AG09309 (cell line): ENCODE measurements at regions not wholly inside any gene's neighbourhood (a gene's known extent, or its start where the extent isn't known, plus 50 kb on each side); places are given as distances from the start of the nearest gene placed in this dataset.
"Not testable (repeated sequence)": the region's sequence is repeated elsewhere in the genome, so short reads cannot be mapped to it uniquely, and the experiment has no call there.

ENCODE experiments used
- DNase-seq: peaks from one replicate; pipeline ENCODE4 v3.0.0-alpha.2; 2010; ENCODE audit warnings: low read depth
- H3K4me3 ChIP-seq: 2 replicates; pipeline ENCODE4 v1.5.1; 2011; ENCODE audit warnings: mild to moderate bottlenecking, low read depth, low read length, moderate library complexity; ENCODE audit not compliant: control insufficient read depth
- CTCF ChIP-seq: IDR thresholded peaks from 2 replicates; pipeline ENCODE4 v1.5.1; 2011; ENCODE audit warnings: mild to moderate bottlenecking, low read depth, low read length, inconsistent platforms; ENCODE audit not compliant: insufficient read depth, control insufficient read depth; ENCODE audit errors: missing control alignments

GRCh38 chr10:84951616-84952015 is 623.2 kb downstream of the CCSER2 start:
- TF ChIP-seq CTCF, result no peak
- no peak for DNase-seq
- no peak overlapping the region for H3K4me3 ChIP-seq

GRCh38 chr10:84957427-84957826 is 629.0 kb downstream of the CCSER2 start:
- TF ChIP-seq CTCF, result no peak
- DNase-seq, result no peak

GRCh38 chr10:84965468-84965867 is 637.1 kb downstream of the CCSER2 start:
- TF ChIP-seq CTCF, result no peak
- H3K4me3 ChIP-seq, result no peak overlapping the region
- no peak for DNase-seq

More at GRCh38 chr10:84957427-84957826, 629.0 kb downstream of the CCSER2 start:
- H3K4me3 ChIP-seq, result no peak overlapping the region

- H3K4me3 ChIP-seq, result no peak overlapping the region
- DNase-seq, result no peak
- TF ChIP-seq CTCF, result no peak
Observed at GRCh38 chr10:84966708-84967441, 638.5 kb downstream of the CCSER2 start.

DNA sequence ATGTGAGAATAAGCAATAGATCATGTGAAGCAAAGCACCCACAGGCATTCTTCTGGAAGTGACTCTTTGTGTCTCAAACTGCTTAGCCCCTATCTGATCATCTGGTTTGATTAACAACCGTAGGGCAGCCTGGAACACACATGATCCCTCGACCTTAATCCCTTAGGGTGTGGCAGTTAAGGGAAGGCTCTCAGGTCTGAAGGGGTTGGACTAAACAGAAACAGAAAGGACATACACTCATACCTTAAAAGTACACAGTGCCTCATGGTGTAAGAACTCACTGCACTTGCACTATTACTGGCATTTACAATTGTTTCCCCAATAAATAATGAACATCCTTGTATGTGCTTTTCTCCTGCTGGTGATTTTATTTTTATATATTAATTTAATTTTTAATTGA is 640.9 kb downstream of the CCSER2 start:
- DNase-seq, H3K4me3 ChIP-seq: not testable (repeated sequence)

- TF ChIP-seq CTCF, result no peak
- no peak overlapping the region for H3K4me3 ChIP-seq
- no peak for DNase-seq
Observed at GRCh38 chr10:84987039-84987438, 658.6 kb downstream of the CCSER2 start.

DNA sequence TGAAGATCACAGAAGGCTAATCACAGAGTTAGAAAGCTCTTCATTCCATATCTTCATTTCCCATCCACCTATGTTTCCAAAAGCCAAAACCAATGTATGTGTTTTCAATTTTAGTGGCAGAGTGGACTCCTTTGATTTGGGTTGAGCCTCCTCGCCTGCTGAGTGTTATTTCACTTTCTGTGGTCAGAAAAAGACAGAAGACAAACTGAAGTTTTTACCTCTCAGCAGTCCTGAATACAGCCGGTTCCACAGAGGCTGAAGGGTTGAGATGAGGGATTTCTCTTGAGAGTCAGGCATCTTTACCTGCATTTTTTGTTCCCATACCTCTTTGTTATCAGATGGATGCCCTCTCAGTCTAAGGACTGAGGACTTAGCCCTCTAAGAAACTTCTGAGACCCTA is 659.6 kb downstream of the CCSER2 start:
- no peak overlapping the region for H3K4me3 ChIP-seq
- DNase-seq, result no peak
- no peak for TF ChIP-seq CTCF
